GM18508 (cell line): ENCODE measurements at regions not wholly inside any gene's neighbourhood (a gene's known extent, or its start where the extent isn't known, plus 50 kb on each side); places are given as distances from the start of the nearest gene placed in this dataset.
"Not testable (repeated sequence)": the region's sequence is repeated elsewhere in the genome, so short reads cannot be mapped to it uniquely, and the experiment has no call there.

ENCODE experiments used
- ATAC-seq: cut with Tn5 transposase; IDR thresholded peaks from one replicate; pipeline ENCODE4 v1.9.1; 2021; ENCODE audit warnings: moderate number of reproducible peaks; ENCODE audit not compliant: insufficient read depth, unreplicated experiment

DNA sequence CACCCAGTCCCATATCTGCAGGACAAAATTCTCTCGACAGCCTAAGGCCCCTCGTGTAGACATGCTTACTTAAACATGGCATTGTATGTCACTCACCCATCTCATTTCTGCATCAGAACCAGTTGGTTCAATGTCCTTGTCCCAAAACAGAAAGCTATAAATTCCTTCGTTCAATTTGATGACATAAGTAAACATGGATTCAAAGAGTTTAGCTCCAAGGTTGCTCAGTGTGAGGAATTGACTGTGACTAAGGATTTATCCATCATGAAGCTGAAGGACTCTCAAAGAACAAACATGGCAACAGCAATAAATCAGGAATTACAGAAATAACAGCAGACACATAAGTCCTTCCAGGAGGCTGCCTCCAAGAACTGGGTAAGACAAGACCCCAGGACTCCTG lies 237.2 kb downstream of the TOMM20 start:
- ATAC-seq = no peak

DNA sequence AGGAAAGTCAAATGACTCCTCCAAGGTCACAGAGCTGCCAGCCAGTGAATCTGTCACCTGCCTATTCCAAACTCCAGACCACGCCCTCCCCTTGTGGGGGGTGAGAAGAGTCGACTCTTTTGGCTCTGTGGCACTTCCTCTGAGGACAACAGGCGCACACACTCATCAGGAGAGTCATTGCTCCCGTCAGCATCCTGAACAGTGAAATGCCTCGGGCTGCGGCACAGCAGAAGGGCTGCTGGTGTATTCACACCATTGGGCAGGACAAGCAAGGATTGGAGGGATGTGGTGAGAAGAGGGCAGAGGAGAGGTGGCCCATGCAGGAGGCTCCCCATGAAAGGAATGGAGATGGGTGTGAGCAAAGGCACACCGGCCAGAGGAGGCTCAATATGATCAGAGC lies 239.0 kb downstream of the TOMM20 start:
- no peak for ATAC-seq

DNA sequence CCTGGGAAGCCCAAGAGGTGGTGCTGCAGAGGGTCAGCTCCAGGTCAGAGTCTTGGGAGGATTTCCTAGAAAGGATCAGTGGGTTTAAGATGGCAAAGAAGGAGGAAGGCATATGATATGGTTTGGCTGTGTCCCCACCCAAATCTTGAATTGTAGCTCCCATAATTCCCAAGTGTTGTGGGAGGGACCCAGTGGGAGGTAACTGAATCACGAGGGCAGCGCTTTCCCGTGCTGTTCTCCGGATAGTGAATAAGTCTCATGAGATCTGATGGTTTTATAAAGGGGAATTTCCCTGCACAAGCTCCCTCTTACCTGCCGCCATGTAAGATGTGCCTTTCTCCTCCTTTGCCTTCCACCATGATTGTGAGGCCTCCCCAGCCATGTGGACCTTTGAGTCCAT lies 240.4 kb downstream of the TOMM20 start:
- ATAC-seq = not testable (repeated sequence)

- no peak for ATAC-seq
Observed at GRCh38 chr1:234887016-234887900, 241.4 kb downstream of the TOMM20 start.

DNA sequence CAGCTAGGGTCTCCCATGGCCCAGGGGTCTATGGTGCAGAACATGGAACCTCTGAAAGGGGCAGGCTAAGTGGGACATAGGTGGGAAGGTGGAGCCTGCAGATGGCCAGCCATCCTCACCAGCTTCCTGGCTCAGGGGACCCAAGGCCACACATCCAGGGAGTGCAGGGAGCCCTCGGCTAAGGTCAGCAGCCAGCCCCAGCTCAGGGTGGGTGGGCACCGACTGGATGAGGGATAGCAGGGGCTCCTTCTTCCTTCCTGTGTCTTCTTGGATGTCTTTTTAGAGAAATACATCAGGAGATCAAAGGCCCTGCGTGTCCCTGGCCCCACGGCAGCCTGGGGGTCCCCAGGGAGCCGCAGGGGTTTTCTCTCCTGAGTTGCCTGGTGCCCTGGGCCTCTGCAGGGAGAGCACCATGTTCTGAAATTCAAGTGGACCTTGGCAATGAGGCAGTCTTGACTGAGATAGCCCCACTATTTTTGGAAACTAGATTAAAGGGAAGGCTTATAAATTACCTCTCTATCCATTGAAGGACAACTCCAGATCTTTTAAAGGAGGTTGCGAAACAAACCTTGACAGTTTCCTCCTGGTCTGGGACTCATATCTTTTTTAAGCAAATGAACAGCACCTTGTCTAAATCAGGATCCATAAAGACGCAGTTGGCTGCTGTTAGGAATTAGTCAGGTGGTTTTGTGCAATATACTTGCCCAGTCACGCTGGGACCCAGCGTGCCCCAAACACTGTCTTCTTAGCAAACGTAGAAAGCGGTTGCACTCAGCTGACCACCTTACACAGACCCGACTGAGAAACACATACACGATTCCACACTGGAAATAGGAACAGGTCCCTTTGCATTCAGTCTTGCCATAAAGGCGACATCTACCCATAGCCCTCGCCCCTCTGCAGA lies 242.3 kb downstream of the TOMM20 start:
- ATAC-seq = no peak

- no peak for ATAC-seq
Observed at GRCh38 chr1:234885601-234886000, 243.0 kb downstream of the TOMM20 start.

DNA sequence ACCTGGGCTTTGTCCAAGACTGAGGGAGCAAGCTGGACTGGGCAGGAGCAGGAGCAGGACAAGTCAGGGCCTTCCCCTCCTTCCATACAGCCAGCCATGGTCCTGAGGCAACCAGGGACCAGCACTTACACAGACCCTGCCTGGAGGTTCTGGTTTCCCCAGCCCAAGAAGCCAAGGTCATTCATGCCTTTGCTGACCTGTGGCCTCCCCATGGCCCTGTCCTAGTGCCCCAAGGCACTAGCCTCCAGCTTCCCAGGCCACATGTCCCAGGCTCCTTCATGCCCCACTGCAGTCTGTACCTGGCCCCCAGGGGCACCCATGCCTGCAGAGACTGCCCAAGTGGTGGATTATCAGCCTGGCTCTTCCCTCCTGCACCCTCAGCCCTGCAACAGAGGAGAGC lies 243.9 kb downstream of the TOMM20 start:
- no peak for ATAC-seq

GRCh38 chr1:234884006-234884405 lies 244.6 kb downstream of the TOMM20 start:
- ATAC-seq = no peak

DNA sequence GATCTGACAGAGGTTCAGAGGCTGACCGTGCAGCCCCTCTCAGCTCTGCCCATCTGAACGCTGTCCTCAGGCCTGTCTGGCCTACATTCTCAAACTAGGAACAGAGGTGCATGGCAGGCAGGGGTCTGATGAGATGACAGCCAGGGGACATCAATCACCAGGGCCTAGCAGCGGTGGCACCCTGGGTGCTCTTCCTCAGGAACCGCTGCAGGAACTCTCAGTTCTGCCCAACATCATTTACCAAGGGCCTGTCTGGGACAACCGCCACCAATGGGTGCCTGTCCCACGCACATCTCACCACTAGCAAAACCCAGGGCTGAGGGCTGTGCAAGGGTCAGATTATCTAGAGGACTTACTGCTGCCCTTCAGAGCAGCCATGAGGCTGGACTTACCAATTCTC lies 245.7 kb downstream of the TOMM20 start:
- no peak for ATAC-seq

DNA sequence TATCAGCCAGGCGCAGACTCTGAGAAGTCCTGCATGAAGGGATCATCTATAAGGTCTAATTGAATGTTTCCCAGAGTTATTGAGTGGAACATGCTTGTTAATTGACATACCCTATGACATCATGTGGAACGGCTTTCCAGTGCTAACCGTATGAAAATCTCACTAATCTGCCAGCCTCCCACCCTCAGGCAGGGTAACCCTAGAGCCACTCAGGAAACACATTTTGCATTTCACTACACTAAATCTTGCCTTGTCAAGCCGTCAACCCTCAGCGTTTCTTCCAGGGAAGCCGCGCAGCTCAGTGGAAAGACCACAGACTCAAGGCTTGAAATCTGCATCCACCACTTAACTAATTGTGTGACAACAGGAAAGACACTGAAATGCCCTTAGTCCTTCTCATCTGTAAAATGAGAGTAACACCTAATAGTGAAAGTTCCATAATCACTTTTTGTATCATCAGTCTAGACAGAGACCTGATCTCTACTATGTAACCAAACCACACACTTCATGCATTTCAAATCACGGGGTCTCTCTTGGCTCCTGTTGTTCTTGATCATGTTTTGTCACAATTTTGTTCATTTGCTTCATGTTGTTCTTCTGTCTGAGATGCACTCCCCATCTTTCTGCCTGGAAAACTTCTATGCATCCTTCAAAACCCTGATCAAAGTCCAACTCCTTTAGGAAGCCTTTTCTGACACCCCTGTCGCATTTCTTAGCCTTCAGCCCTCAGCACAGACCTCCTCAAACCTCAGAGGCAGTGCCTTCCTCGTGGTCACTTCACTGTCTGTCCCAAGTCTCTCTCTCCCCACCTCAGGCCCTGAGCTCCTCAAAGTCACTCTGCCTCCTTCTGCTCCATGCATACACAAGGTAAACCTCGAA lies 246.5 kb downstream of the TOMM20 start:
- ATAC-seq = peak; percentile 85

- ATAC-seq = no peak
Observed at GRCh38 chr1:234879147-234880080, 249.2 kb downstream of the TOMM20 start.

DNA sequence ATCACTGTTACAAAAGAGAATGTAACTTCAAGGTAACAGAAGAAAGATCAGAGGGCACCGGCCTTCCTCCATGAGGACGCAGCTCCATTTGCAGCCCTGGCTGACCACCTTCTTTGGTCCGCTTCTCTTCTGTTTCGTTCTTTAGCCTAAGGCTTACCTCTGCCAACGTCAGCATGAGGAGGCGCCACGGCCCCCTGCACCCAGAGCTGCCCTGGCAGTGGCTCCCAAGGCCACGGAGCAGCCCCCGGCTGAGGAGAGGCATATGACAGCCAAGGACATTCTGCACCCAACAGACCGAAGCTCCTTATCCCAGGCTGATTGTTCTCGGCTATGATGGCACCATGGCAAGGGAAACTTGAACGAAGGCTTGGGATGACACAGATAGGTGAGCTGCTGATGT lies 250.3 kb downstream of the TOMM20 start:
- no peak for ATAC-seq

DNA sequence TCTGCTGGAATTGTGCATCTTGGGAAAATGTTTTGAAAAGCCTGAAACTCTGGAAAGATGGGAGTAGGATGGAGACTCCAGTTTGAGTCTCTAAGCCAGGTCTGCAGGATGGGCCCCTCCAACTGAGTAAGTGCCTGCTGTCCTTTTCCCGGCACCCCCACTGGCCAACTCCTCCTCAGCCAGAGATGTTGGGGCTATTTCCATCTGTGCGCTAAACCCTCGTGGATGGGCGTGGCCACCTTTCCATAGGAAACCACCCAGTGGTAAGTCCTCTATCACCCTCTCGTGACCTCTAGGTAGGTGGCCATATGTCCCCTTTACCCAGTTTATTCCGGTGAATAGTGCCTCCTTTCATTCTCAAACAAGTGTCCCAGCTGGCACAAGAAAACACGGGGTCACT lies 250.9 kb downstream of the TOMM20 start:
- ATAC-seq = no peak

DNA sequence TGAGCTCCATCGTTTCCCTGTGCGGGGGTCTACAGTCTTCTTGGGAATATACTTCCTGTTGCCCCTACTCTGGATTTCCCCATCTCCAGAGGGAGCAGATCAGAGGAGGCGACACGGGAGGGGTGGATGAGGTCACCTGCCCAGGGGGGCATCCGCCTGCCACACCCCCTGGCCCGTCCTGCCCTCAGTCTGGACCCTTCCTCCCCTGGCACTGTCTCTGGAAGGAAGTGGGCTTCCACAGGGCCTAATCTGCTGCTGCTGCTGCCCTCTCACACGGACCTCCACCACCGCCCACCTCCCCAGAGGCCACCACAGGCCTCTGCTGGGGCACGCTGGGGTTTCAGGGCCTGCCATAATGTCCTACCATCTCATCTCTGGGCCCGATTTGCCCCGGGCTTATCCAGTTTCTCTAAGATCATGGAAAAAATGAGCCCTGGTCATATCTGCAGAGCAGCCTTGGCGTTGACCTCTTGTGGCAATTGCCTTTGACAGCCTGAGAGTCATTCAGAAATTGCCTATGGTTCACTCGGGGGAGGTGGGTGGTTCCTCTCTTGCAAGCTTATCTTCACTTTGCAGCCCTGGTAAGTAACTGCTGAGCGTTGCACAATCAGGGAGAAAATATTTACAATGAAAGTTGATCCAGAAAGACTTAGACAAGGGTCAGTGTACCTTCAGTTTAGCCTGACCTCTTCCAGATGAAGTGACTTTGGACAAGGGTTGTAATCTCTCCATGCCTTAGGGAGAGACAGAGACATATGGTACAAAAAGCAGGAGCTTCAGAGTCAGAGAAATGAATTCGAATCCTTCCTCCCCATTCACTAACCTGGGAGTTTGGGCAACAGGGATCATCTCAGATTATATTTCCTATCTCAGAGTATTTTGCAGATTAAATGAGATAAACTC lies 252.4 kb downstream of the TOMM20 start:
- no peak for ATAC-seq

DNA sequence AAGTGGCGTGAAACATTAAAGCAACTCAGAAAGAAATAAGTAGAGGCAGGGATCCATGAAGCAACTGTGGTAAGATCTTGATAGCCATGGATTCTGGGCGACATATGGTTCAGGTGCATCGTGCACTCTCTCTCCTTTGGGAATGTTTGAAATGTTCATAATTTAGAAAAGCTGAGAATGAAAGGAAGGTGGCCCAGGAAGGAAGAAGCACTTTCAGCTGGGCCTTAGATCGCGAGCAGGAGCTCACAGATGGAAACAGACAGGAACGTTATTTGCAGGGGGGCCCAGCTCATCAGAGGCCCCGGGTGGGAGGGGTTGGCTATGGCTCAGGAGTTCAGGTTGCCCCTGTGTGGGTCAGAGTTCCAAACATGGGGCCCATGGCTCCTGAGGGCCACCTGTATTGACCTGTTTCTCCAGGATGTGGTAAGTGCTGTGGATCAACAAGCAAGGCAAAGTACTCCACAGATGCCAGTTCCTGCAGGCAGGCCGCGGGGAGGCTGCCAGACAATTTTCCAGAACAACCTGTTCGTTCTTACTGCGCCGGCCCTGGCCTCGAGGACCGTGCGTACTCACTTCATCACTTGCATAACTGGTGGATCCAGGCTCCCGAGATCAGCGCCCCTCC lies 253.2 kb downstream of the TOMM20 start:
- no peak for ATAC-seq

DNA sequence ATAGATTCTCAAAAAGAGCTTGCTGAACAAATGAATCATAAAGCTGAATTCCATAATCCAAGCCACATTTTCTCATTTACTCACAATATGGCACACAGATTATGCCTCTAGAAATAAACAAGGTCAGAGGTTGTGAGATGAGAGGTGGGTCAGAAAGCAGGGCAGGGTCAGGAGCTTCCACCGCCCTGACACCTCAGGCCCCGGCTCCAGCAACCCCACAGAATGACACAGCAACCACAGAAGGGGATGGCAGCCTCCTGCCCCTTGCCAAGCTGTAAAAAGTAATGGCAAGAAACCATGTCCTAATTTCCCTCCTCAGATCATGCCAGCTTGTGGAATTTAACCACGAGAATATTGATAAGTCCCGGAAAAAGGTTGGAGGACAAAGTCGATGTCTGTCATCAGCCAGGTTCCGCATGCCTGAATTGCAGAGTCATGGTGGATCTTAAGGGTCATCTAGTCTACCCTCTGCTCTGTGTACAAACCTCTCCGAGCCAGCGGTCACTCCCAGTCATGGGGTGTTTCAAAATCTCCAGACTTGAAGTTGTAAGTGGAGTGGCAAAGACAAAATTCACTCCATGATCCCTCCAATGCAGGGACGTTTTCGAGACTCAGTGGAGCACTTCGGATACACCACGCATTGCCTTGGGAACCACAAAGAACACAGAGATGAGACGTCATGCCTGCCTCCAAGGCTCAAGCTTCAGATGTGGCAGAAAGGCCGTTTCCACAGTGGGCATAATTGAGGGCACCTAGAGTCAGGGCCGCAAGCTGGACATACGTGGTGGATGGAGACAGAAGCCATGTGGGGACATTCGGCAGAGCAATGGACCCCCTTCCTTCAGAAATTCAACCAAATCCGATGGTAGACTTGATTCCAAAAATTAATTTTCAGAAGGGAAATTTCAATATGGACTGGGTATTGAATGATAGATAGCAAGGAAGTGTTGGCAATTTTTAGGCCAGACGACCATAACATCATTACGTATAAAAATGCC lies 254.0 kb downstream of the TOMM20 start:
- no peak for ATAC-seq
